ENCODE measurements at regions not wholly inside any gene's neighbourhood (a gene's known extent, or its start where the extent isn't known, plus 50 kb on each side); places are given as distances from the start of the nearest gene placed in this dataset.
A peak's percentile ranks its signal among the peaks of the same experiment; 100 is the strongest.
"Not testable (repeated sequence)": the region's sequence is repeated elsewhere in the genome, so short reads cannot be mapped to it uniquely, and the experiment has no call there.

- no peak for DNase-seq
These were observed 210.6 kb downstream of the RHOU start for GRCh38 chr1:228945885-228946284.

GRCh38 chr1:228949617-228950016 lies 214.3 kb downstream of the RHOU start:
- not testable (repeated sequence) for DNase-seq

GRCh38 chr1:228953207-228953606 lies 217.9 kb downstream of the RHOU start:
- no peak for DNase-seq

- not testable (repeated sequence) for DNase-seq
These were observed 218.5 kb downstream of the RHOU start for GRCh38 chr1:228953808-228954207.

GRCh38 chr1:228955691-228956090 lies 220.4 kb downstream of the RHOU start:
- peak; percentile 67 for DNase-seq

GRCh38 chr1:228956864-228957263 lies 221.6 kb downstream of the RHOU start:
- no peak for DNase-seq

- DNase-seq, result no peak
These were observed 222.3 kb downstream of the RHOU start for GRCh38 chr1:228957535-228957934.

- DNase-seq, result no peak
These were observed 222.8 kb downstream of the RHOU start for GRCh38 chr1:228958121-228958520.

- no peak for DNase-seq
These were observed 223.5 kb downstream of the RHOU start for GRCh38 chr1:228958741-228959140.

- no peak for DNase-seq
These were observed 225.4 kb downstream of the RHOU start for GRCh38 chr1:228960705-228961104.

- DNase-seq, result peak; percentile 44
These were observed 226.2 kb downstream of the RHOU start for GRCh38 chr1:228961511-228961910.

GRCh38 chr1:228963795-228964177 lies 228.5 kb downstream of the RHOU start:
- no peak for DNase-seq

- no peak for DNase-seq
These were observed 229.2 kb downstream of the RHOU start for GRCh38 chr1:228964178-228965089.

GRCh38 chr1:228968891-228969606 lies 233.8 kb downstream of the RHOU start:
- DNase-seq, result no peak

GRCh38 chr1:228969953-228970800 lies 234.9 kb downstream of the RHOU start:
- peak; percentile 28 for DNase-seq

- peak; percentile 45 for DNase-seq
These were observed 237.3 kb downstream of the RHOU start for GRCh38 chr1:228972576-228972975.

GRCh38 chr1:228974273-228974672 lies 239.0 kb downstream of the RHOU start:
- DNase-seq, result no peak

GRCh38 chr1:228975238-228975907 lies 240.1 kb downstream of the RHOU start:
- DNase-seq, result no peak

- no peak for DNase-seq
These were observed 241.0 kb downstream of the RHOU start for GRCh38 chr1:228976316-228976715.

- DNase-seq, result no peak
These were observed 242.0 kb downstream of the RHOU start for GRCh38 chr1:228977307-228977706.

- DNase-seq, result no peak
These were observed 242.5 kb downstream of the RHOU start for GRCh38 chr1:228977741-228978140.

- DNase-seq, result no peak
These were observed 243.4 kb downstream of the RHOU start for GRCh38 chr1:228978484-228979324.
